Dedifferentiated amniotic fluid mesenchymal stem cell (primary cell): ENCODE measurements at regions not wholly inside any gene's neighbourhood (a gene's known extent, or its start where the extent isn't known, plus 50 kb on each side); places are given as distances from the start of the nearest gene placed in this dataset.

Experiments used
- DNase-seq: peaks from one replicate; pipeline ENCODE4 v3.0.0-alpha.2; 2016; ENCODE audit errors: extremely low spot score

GRCh38 chr1:55512466-55512865, 297.3 kb upstream of the USP24 start:
- no peak for DNase-seq

GRCh38 chr1:55507578-55507931, 292.4 kb upstream of the USP24 start:
- no peak for DNase-seq

GRCh38 chr1:55506740-55507577, 291.8 kb upstream of the USP24 start:
- peak; percentile 84 for DNase-seq

- DNase-seq, result no peak
These were observed 290.2 kb upstream of the USP24 start for GRCh38 chr1:55505326-55505725.

- DNase-seq, result no peak
These were observed 289.2 kb upstream of the USP24 start for GRCh38 chr1:55504306-55504731.

GRCh38 chr1:55503663-55504305, 288.6 kb upstream of the USP24 start:
- no peak for DNase-seq

- no peak for DNase-seq
These were observed 285.4 kb upstream of the USP24 start for GRCh38 chr1:55500601-55501000.

GRCh38 chr1:55490547-55490946, 275.4 kb upstream of the USP24 start:
- no peak for DNase-seq

GRCh38 chr1:55484173-55484572, 269.0 kb upstream of the USP24 start:
- no peak for DNase-seq

GRCh38 chr1:55483523-55483922, 268.4 kb upstream of the USP24 start:
- DNase-seq, result no peak

GRCh38 chr1:55481634-55482033, 266.5 kb upstream of the USP24 start:
- no peak for DNase-seq

- DNase-seq, result no peak
These were observed 265.0 kb upstream of the USP24 start for GRCh38 chr1:55480029-55480795.

GRCh38 chr1:55478742-55479141, 263.6 kb upstream of the USP24 start:
- no peak for DNase-seq

- DNase-seq, result no peak
These were observed 262.8 kb upstream of the USP24 start for GRCh38 chr1:55477953-55478352.

GRCh38 chr1:55476445-55477015, 261.4 kb upstream of the USP24 start:
- DNase-seq, result no peak

- DNase-seq, result no peak
These were observed 259.1 kb upstream of the USP24 start for GRCh38 chr1:55474168-55474786.

- DNase-seq, result no peak
These were observed 258.5 kb upstream of the USP24 start for GRCh38 chr1:55473661-55474060.

- DNase-seq, result no peak
These were observed 257.6 kb upstream of the USP24 start for GRCh38 chr1:55472784-55473183.

- DNase-seq, result no peak
These were observed 257.0 kb upstream of the USP24 start for GRCh38 chr1:55472115-55472514.

GRCh38 chr1:55468142-55468795, 253.1 kb upstream of the USP24 start:
- peak; percentile 24 for DNase-seq

GRCh38 chr1:55466921-55467320, 251.8 kb upstream of the USP24 start:
- DNase-seq, result peak; percentile 20
